B cell (primary cell): ENCODE measurements at regions not wholly inside any gene's neighbourhood (a gene's known extent, or its start where the extent isn't known, plus 50 kb on each side); places are given as distances from the start of the nearest gene placed in this dataset.

Source experiments
- ATAC-seq: fragments of 200-7000 bp; cut with Tn5 transposase; one replicate; pipeline ENCODE4 v1.10.0; 2021; ENCODE audit warnings: low read depth, mild to moderate bottlenecking, moderate number of reproducible peaks, moderate library complexity
- CTCF ChIA-PET: fragments of 350-600 bp; sonication (Branson Sonifier 250); formaldehyde crosslinking; loops from one replicate; lab custom pipeline; 2021; ENCODE audit warnings: antibody characterized with exemption, inconsistent platforms; lab: Charles Lee
- POLR2A ChIA-PET: fragments of 350-600 bp; sonication (Branson Sonifier 250); formaldehyde crosslinking; loops from one replicate; lab custom pipeline; 2021; ENCODE audit warnings: antibody characterized with exemption; lab: Charles Lee
- DNase-seq: peaks from one replicate; pipeline ENCODE4 v3.0.0; 2013
- H2AFZ ChIP-seq: 2 replicates; pipeline ENCODE4 v1.6.1; 2012; ENCODE audit warnings: mild to moderate bottlenecking, low read depth, low read length; ENCODE audit not compliant: insufficient read depth, poor library complexity, severe bottlenecking
- H3K27ac ChIP-seq, 2 donors: 1 replicate in 1 of 2; 2 replicates in 1 of 2; pipeline ENCODE4 v1.5.1; 2012 to 2013; ENCODE audit warnings: low read length in 2 of 2, mild to moderate bottlenecking in 2 of 2, moderate library complexity in 1 of 2
- H3K27me3 ChIP-seq, 4 experiments: fragments of 200-600 bp in 1 of 4; sonication (generic) in 1 of 4; replicated peaks in 1 of 4; 1 replicate in 2 of 4; 2 replicates in 2 of 4; pipeline versions ENCODE4 v1.6.1 to v1.7.0; 2013 to 2016; ENCODE audit warnings: low read length in 3 of 4, mild to moderate bottlenecking in 2 of 4, mixed read lengths in 1 of 4, moderate library complexity in 1 of 4; ENCODE audit not compliant: insufficient read depth in 4 of 4, control insufficient read depth in 3 of 4; ENCODE audit errors: control extremely low read depth in 1 of 4
- H3K36me3 ChIP-seq, 2 experiments: replicated peaks in 1 of 2; 1 replicate in 1 of 2; 2 replicates in 1 of 2; pipeline versions ENCODE4 v1.6.1 to v1.7.1; 2013; ENCODE audit warnings: low read length in 1 of 2; ENCODE audit not compliant: insufficient read depth in 2 of 2, control insufficient read depth in 1 of 2; ENCODE audit errors: control extremely low read depth in 1 of 2, extremely low read depth in 1 of 2
- H3K4me1 ChIP-seq, 2 donors: fragments of 200-600 bp in 1 of 2; sonication (generic) in 1 of 2; 1 replicate in 1 of 2; 2 replicates in 1 of 2; pipeline versions ENCODE4 v1.5.1 to v1.6.1; 2013 to 2017; ENCODE audit warnings: low read length in 2 of 2; ENCODE audit not compliant: control insufficient read depth in 2 of 2, insufficient read depth in 2 of 2
- H3K4me2 ChIP-seq: replicated peaks from 2 replicates; pipeline ENCODE3; 2012; ENCODE audit warnings: mild to moderate bottlenecking, low read depth, low read length; ENCODE audit not compliant: poor library complexity, severe bottlenecking
- H3K4me3 ChIP-seq, 5 experiments: fragments of 200-600 bp in 1 of 5; sonication (generic) in 1 of 5; 1 replicate in 3 of 5; 2 replicates in 2 of 5; pipeline versions ENCODE4 v1.5.1 to v1.7.0; 2011 to 2016; ENCODE audit warnings: low read length in 4 of 5, mild to moderate bottlenecking in 4 of 5, low read depth in 2 of 5, control low read depth in 1 of 5, moderate library complexity in 1 of 5; ENCODE audit not compliant: insufficient read depth in 1 of 5; ENCODE audit errors: control extremely low read depth in 1 of 5, extremely low read depth in 1 of 5
- H3K79me2 ChIP-seq: fragments of 200-600 bp; sonication (generic); one replicate; pipeline ENCODE4 v1.6.0; 2016; ENCODE audit warnings: low read length; ENCODE audit not compliant: control insufficient read depth, insufficient read depth
- H3K9ac ChIP-seq: fragments of 200-600 bp; sonication (generic); 2 replicates; pipeline ENCODE4 v1.6.1; 2017; ENCODE audit warnings: mild to moderate bottlenecking, low read length, moderate library complexity
- H3K9me3 ChIP-seq, 3 donors: one replicate each; pipeline versions ENCODE4 v1.6.1 to v1.7.1; 2013; ENCODE audit warnings: low read length in 2 of 3; ENCODE audit not compliant: control insufficient read depth in 2 of 3, insufficient read depth in 1 of 3; ENCODE audit errors: control extremely low read depth in 1 of 3
- H4K20me1 ChIP-seq: 2 replicates; pipeline ENCODE4 v1.6.0; 2012; ENCODE audit warnings: mild to moderate bottlenecking, low read length; ENCODE audit not compliant: insufficient read depth, control insufficient read depth, poor library complexity, severe bottlenecking
- H3K27ac Mint-ChIP-seq: one replicate; pipeline ENCODE4 v1.8.0; 2021; ENCODE audit warnings: mixed read lengths
- H3K27me3 Mint-ChIP-seq: one replicate; pipeline ENCODE4 v1.8.0; 2021; ENCODE audit warnings: mixed read lengths
- H3K4me1 Mint-ChIP-seq: one replicate; pipeline ENCODE4 v1.8.0; 2021; ENCODE audit warnings: mixed read lengths
- H3K4me3 Mint-ChIP-seq: one replicate; pipeline ENCODE4 v1.8.0; 2021; ENCODE audit warnings: mixed read lengths
- H3K9me3 Mint-ChIP-seq: one replicate; pipeline ENCODE4 v1.8.0; 2022; ENCODE audit warnings: mixed read lengths; ENCODE audit not compliant: insufficient read depth
- EZH2 ChIP-seq: IDR thresholded peaks from 2 replicates; pipeline ENCODE4 v1.6.1; 2012; ENCODE audit warnings: borderline replicate concordance, low read depth, mild to moderate bottlenecking, moderate library complexity, low read length; ENCODE audit not compliant: insufficient read depth, poor library complexity, severe bottlenecking
- WGBS: methylation state at CpG from one replicate; pipeline ENCODE4 v1.1.5; 2013; ENCODE audit warnings: missing lambda C conversion rate; ENCODE audit not compliant: insufficient coverage; 5-methylcytosine and 5-hydroxymethylcytosine counted together
- intact Hi-C: fragments of 100-400 bp; cut with micrococcal nuclease; formaldehyde crosslinking; loops from one replicate; pipeline ENCODE4 v1.10.0; 2022
- TF ChIP-seq, protein P1 (sequence below): fragments of 200-600 bp; IDR thresholded peaks from one replicate; pipeline ENCODE4 v1.8.0; 2022; ENCODE audit warnings: antibody characterized with exemption, mild to moderate bottlenecking

- Mint-ChIP-seq H3K4me3 (no peak overlapping the region), H3K27ac (no peak overlapping the region), H3K4me1 (no peaks in the 10 kb centered on the region), H3K9me3 (no peaks in the 10 kb centered on the region), H3K27me3 (no peaks in the 10 kb centered on the region)
- Histone ChIP-seq H3K4me3 (no peak overlapping the region), H3K4me1 (no peaks in the 10 kb centered on the region), H3K79me2 (no peaks in the 10 kb centered on the region), H3K9me3 (no peaks in the 10 kb centered on the region), H4K20me1 (no peaks in the 10 kb centered on the region), H2AFZ (no peak overlapping the region), H3K4me2 (no peak overlapping the region), H3K27ac (no peak overlapping the region), H3K27me3 (no peaks in the 10 kb centered on the region), H3K36me3 (no peaks in the 10 kb centered on the region), H3K9ac (no peak overlapping the region)
- CTCF ChIA-PET, result no interaction called here
- no peak for TF ChIP-seq EZH2
- TF ChIP-seq, protein P1, sequence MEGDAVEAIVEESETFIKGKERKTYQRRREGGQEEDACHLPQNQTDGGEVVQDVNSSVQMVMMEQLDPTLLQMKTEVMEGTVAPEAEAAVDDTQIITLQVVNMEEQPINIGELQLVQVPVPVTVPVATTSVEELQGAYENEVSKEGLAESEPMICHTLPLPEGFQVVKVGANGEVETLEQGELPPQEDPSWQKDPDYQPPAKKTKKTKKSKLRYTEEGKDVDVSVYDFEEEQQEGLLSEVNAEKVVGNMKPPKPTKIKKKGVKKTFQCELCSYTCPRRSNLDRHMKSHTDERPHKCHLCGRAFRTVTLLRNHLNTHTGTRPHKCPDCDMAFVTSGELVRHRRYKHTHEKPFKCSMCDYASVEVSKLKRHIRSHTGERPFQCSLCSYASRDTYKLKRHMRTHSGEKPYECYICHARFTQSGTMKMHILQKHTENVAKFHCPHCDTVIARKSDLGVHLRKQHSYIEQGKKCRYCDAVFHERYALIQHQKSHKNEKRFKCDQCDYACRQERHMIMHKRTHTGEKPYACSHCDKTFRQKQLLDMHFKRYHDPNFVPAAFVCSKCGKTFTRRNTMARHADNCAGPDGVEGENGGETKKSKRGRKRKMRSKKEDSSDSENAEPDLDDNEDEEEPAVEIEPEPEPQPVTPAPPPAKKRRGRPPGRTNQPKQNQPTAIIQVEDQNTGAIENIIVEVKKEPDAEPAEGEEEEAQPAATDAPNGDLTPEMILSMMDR, result no peak
- intact Hi-C loops, result no loop called here
- DNase-seq (no peak), ATAC-seq (no peak)
- POLR2A ChIA-PET, result no interaction called here
Observed at GRCh38 chr21:22903851-22904250, 1905.6 kb downstream of the NCAM2 start.

DNA sequence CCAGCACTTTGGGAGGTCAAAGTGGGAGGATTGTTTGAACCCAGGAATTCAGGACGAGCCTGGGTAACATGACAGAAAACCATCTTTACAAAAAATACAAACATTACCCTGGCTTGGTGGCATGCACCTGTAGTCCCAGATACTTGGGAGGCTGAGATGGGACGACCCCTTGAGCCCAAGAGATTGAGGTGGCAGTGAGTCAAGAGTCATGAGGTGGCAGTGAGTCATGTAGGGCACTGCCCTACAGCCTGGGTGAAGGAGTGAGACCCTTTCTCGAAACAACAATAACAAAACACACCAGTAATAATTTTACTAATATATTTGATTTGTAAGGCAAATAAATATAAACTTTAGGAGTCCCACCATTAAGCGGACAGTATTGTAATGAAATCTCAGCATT lies 1906.2 kb downstream of the NCAM2 start:
- Histone ChIP-seq H3K36me3 (no peaks in the 10 kb centered on the region), H3K4me3 (no peak overlapping the region), H3K4me2 (no peak overlapping the region), H3K4me1 (no peaks in the 10 kb centered on the region), H3K79me2 (no peaks in the 10 kb centered on the region), H3K9me3 (no peaks in the 10 kb centered on the region), H3K9ac (no peak overlapping the region), H2AFZ (no peak overlapping the region), H4K20me1 (no peaks in the 10 kb centered on the region), H3K27ac (no peak overlapping the region), H3K27me3 (no peaks in the 10 kb centered on the region)
- no peak for DNase-seq
- H3K4me1 Mint-ChIP-seq, result no peaks in the 10 kb centered on the region
- intact Hi-C loops, result no loop called here
- H3K9me3 Mint-ChIP-seq, result no peaks in the 10 kb centered on the region
- H3K4me3 Mint-ChIP-seq, result no peak overlapping the region
- ChIA-PET POLR2A (no interaction called here), CTCF (no interaction called here)
- no peak overlapping the region for H3K27ac Mint-ChIP-seq
- ATAC-seq, result no peak
- no peaks in the 10 kb centered on the region for H3K27me3 Mint-ChIP-seq
- no peak for TF ChIP-seq EZH2
- TF ChIP-seq, protein P1, result no peak
- 100% methylated on average over 1 of the region's 4 CpGs for WGBS
